Smooth muscle cell (in vitro differentiated cells): ENCODE measurements at regions not wholly inside any gene's neighbourhood (a gene's known extent, or its start where the extent isn't known, plus 50 kb on each side); places are given as distances from the start of the nearest gene placed in this dataset.

Experiments
- DNase-seq: peaks from one replicate; lab custom pipeline; 2025; ENCODE audit not compliant: unreplicated experiment; lab: John Stamatoyannopoulos, UW
- H2AFZ ChIP-seq: fragments of 200-600 bp; sonication (generic); 2 replicates; pipeline ENCODE4 v1.6.0; 2016; ENCODE audit warnings: antibody characterized with exemption, low read depth, mild to moderate bottlenecking
- H3F3A ChIP-seq: fragments of 200-600 bp; sonication (generic); 2 replicates; pipeline ENCODE4 v1.6.0; 2017; ENCODE audit warnings: antibody characterized with exemption, low read depth
- H3K27ac ChIP-seq: fragments of 200-600 bp; sonication (generic); 2 replicates; pipeline ENCODE4 v1.5.1; 2016; ENCODE audit warnings: low read depth, mild to moderate bottlenecking
- H3K27me3 ChIP-seq: fragments of 200-600 bp; sonication (generic); 2 replicates; pipeline ENCODE4 v1.6.1; 2016; ENCODE audit warnings: low read depth, mild to moderate bottlenecking
- H3K36me3 ChIP-seq: fragments of 200-600 bp; sonication (generic); 2 replicates; pipeline ENCODE4 v1.5.1; 2016; ENCODE audit warnings: low read depth
- H3K4me1 ChIP-seq: fragments of 200-600 bp; sonication (generic); 2 replicates; pipeline ENCODE4 v1.5.1; 2016; ENCODE audit warnings: low read depth
- H3K4me2 ChIP-seq: fragments of 200-600 bp; sonication (generic); 2 replicates; pipeline ENCODE4 v1.6.0; 2016; ENCODE audit warnings: mild to moderate bottlenecking
- H3K4me3 ChIP-seq: fragments of 200-600 bp; sonication (generic); 2 replicates; pipeline ENCODE4 v1.5.1; 2016; ENCODE audit warnings: mild to moderate bottlenecking
- H3K79me2 ChIP-seq: fragments of 200-600 bp; sonication (generic); 2 replicates; pipeline ENCODE4 v1.6.0; 2016; ENCODE audit warnings: low read depth, mild to moderate bottlenecking
- H3K9ac ChIP-seq: fragments of 200-600 bp; sonication (generic); 2 replicates; pipeline ENCODE4 v1.6.0; 2016; ENCODE audit warnings: low read depth
- H3K9me3 ChIP-seq: fragments of 200-600 bp; sonication (generic); replicated peaks from 2 replicates; pipeline ENCODE4 v1.5.1; 2016; ENCODE audit warnings: low read depth
- H4K20me1 ChIP-seq: fragments of 200-600 bp; sonication (generic); 2 replicates; pipeline ENCODE4 v1.6.0; 2016; ENCODE audit warnings: low read depth
- WGBS: methylation state at CpG from one replicate; pipeline ENCODE4 v1.1.7; 2016; ENCODE audit warnings: low lambda C conversion rate; 5-methylcytosine and 5-hydroxymethylcytosine counted together
- TF ChIP-seq, protein P1 (sequence below): fragments of 200-600 bp; sonication (generic); IDR thresholded peaks from 2 replicates; pipeline ENCODE4 v1.5.1; 2017; ENCODE audit warnings: borderline replicate concordance, mild to moderate bottlenecking, antibody characterized with exemption; ENCODE audit not compliant: insufficient read depth, poor library complexity, severe bottlenecking

DNA sequence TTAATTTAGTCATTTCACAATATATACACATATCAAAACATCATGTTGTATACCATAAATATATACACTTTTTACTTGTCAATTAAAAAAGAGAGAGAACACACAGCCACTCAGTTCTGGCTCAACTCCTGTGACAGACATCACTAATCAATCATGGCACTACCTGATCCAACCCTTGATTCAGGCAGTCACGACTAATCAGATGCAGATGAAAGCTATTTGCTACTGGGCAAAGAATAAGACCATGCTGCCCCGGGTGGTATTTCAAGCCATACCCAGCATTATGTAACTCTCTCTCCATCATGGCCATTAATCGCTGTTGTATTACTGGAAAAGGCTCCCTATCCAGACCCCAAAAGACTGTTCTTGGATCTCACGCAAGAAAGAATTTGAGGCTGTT lies 345.7 kb downstream of the HAPSTR1 start:
- Histone ChIP-seq H3K9me3 (no peaks in the 10 kb centered on the region), H2AFZ (no peak overlapping the region), H3K27ac (no peak overlapping the region), H3F3A (no peaks in the 10 kb centered on the region), H3K79me2 (no peaks in the 10 kb centered on the region), H3K4me2 (no peak overlapping the region), H3K4me3 (no peak overlapping the region), H3K36me3 (no peaks in the 10 kb centered on the region), H3K9ac (no peak overlapping the region), H4K20me1 (no peaks in the 10 kb centered on the region), H3K27me3 (no peaks in the 10 kb centered on the region), H3K4me1 (no peaks in the 10 kb centered on the region)
- WGBS: 72% methylated on average over 4 of the region's 4 CpGs
- TF ChIP-seq, protein P1, sequence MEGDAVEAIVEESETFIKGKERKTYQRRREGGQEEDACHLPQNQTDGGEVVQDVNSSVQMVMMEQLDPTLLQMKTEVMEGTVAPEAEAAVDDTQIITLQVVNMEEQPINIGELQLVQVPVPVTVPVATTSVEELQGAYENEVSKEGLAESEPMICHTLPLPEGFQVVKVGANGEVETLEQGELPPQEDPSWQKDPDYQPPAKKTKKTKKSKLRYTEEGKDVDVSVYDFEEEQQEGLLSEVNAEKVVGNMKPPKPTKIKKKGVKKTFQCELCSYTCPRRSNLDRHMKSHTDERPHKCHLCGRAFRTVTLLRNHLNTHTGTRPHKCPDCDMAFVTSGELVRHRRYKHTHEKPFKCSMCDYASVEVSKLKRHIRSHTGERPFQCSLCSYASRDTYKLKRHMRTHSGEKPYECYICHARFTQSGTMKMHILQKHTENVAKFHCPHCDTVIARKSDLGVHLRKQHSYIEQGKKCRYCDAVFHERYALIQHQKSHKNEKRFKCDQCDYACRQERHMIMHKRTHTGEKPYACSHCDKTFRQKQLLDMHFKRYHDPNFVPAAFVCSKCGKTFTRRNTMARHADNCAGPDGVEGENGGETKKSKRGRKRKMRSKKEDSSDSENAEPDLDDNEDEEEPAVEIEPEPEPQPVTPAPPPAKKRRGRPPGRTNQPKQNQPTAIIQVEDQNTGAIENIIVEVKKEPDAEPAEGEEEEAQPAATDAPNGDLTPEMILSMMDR: no peak
- DNase-seq: no peak

DNA sequence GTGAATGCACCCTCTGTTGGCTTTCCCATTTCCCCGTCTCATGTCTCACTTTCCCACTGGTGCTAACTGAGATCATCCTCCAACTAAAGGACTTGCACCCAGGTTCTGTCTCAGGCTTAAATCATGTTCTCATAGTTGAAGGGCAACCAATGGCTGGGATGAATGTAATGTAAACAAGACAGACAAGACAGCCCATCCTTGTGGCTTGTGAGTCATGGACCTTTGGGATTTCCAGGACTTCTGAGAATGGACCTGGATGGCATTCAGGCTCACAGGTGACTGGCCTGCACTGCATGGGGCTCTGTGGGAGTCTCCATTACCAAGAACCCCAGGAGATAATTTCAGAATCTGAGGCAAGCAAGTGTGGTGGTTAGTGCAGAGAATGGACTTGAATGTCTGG lies 347.5 kb downstream of the HAPSTR1 start:
- H4K20me1 ChIP-seq: no peaks in the 10 kb centered on the region
- H3K27me3 ChIP-seq: no peaks in the 10 kb centered on the region
- H3K36me3 ChIP-seq: no peaks in the 10 kb centered on the region
- TF ChIP-seq, protein P1: no peak
- no peak overlapping the region for H3K4me3 ChIP-seq
- H3K27ac ChIP-seq: no peak overlapping the region
- no peak overlapping the region for H2AFZ ChIP-seq
- no peaks in the 10 kb centered on the region for H3K9me3 ChIP-seq
- no peak overlapping the region for H3K4me2 ChIP-seq
- WGBS: 84% methylated on average over 1 of the region's 1 CpG
- no peaks in the 10 kb centered on the region for H3K79me2 ChIP-seq
- H3F3A ChIP-seq: no peaks in the 10 kb centered on the region
- no peak overlapping the region for H3K9ac ChIP-seq
- H3K4me1 ChIP-seq: no peaks in the 10 kb centered on the region
- no peak for DNase-seq

DNA sequence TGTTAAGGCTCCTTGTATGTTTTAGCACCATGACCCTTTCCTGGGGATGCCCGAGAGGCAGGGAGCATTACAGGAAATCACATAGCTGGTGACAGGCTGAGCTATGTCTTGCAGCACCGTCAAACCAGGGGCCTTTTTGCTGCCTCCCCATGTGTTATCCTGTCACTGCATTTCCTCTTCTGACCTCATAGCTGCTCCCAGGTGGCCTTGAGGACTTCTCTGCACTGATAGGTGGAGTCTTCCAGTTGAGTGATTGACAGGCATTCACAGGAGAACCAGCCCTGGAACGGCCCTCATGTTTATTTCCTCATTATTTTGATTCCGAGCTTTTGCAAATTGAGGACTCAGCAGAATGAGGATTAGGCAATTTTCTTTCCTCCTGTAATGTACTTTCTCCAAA lies 349.6 kb downstream of the HAPSTR1 start:
- Histone ChIP-seq H4K20me1 (no peaks in the 10 kb centered on the region), H3K27ac (no peak overlapping the region), H3K9ac (no peak overlapping the region), H2AFZ (no peak overlapping the region), H3F3A (no peaks in the 10 kb centered on the region), H3K4me2 (no peak overlapping the region), H3K4me1 (no peaks in the 10 kb centered on the region), H3K36me3 (no peaks in the 10 kb centered on the region), H3K27me3 (no peaks in the 10 kb centered on the region), H3K4me3 (no peak overlapping the region), H3K9me3 (no peaks in the 10 kb centered on the region), H3K79me2 (no peaks in the 10 kb centered on the region)
- WGBS: 44% methylated on average over 4 of the region's 4 CpGs
- no peak for DNase-seq
- TF ChIP-seq, protein P1: no peak

DNA sequence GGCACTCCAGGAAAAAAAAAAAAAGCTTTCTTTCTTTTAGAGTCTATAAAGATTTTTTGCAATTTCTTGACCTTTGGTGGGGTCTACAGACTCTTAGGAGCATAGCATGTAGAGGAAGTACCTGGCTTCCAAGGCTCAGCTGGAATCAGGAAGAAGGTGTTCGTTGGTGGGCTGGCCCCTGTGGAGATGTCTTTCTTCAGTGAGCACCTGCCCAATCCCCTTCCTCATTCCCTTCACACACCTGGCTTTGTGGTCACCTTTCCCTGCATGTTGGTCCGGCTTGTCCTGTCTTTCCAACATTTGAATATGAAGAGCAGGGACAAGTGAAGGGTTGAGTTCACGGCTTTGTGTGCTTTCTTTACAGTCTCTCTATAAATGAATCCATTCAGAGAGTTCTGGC lies 352.4 kb downstream of the HAPSTR1 start:
- no peaks in the 10 kb centered on the region for H4K20me1 ChIP-seq
- TF ChIP-seq, protein P1: no peak
- WGBS: 88% methylated on average over 3 of the region's 3 CpGs

More for the DNA sequence above, 352.4 kb downstream of the HAPSTR1 start:
- DNase-seq: no peak
- no peaks in the 10 kb centered on the region for H3K27me3 ChIP-seq
- no peaks in the 10 kb centered on the region for H3K4me1 ChIP-seq
- no peaks in the 10 kb centered on the region for H3K79me2 ChIP-seq
- H3K36me3 ChIP-seq: no peaks in the 10 kb centered on the region
- H3K4me3 ChIP-seq: no peak overlapping the region
- H3K27ac ChIP-seq: no peak overlapping the region
- no peak overlapping the region for H3K4me2 ChIP-seq
- no peak overlapping the region for H2AFZ ChIP-seq
- no peaks in the 10 kb centered on the region for H3F3A ChIP-seq
- no peaks in the 10 kb centered on the region for H3K9me3 ChIP-seq
- no peak overlapping the region for H3K9ac ChIP-seq
